Mesenchymal stem cell (in vitro differentiated cells and primary cell): ENCODE measurements at regions not wholly inside any gene's neighbourhood (a gene's known extent, or its start where the extent isn't known, plus 50 kb on each side); places are given as distances from the start of the nearest gene placed in this dataset.

Experiments used
- DNase-seq: peaks from one replicate; pipeline ENCODE4 v3.0.0-alpha.2; 2013
- H2AFZ ChIP-seq: one replicate; pipeline ENCODE4 v1.6.1; 2013; ENCODE audit warnings: low read depth, mild to moderate bottlenecking, control low read depth, inconsistent platforms, low read length, moderate library complexity
- H2AK5ac ChIP-seq: 2 replicates; pipeline ENCODE4 v1.6.1; 2013; ENCODE audit warnings: low read length, moderate library complexity, mild to moderate bottlenecking, inconsistent platforms; ENCODE audit not compliant: severe bottlenecking
- H2BK120ac ChIP-seq: one replicate; pipeline ENCODE4 v1.6.1; 2013; ENCODE audit warnings: low read depth, mild to moderate bottlenecking, inconsistent platforms, low read length, moderate library complexity
- H2BK12ac ChIP-seq, 2 experiments: one replicate each; pipeline ENCODE4 v1.6.1; 2013; ENCODE audit warnings: inconsistent platforms in 2 of 2, low read length in 2 of 2, mild to moderate bottlenecking in 2 of 2, moderate library complexity in 2 of 2, control low read depth in 1 of 2
- H2BK15ac ChIP-seq: one replicate; pipeline ENCODE4 v1.6.1; 2013; ENCODE audit warnings: mild to moderate bottlenecking, low read depth, inconsistent platforms; ENCODE audit not compliant: poor library complexity, severe bottlenecking
- H2BK5ac ChIP-seq: 2 replicates; pipeline ENCODE4 v1.6.1; 2013; ENCODE audit warnings: low read depth, mild to moderate bottlenecking, low read length, control low read depth, inconsistent platforms; ENCODE audit not compliant: poor library complexity, severe bottlenecking
- H3K14ac ChIP-seq, 2 experiments: one replicate each; pipeline ENCODE4 v1.6.1; 2013; ENCODE audit warnings: inconsistent platforms in 2 of 2, low read length in 2 of 2, control low read depth in 1 of 2, mild to moderate bottlenecking in 1 of 2, moderate library complexity in 1 of 2
- H3K18ac ChIP-seq, 2 experiments: one replicate each; pipeline ENCODE4 v1.6.1; 2013; ENCODE audit warnings: inconsistent platforms in 2 of 2, low read length in 2 of 2, control low read depth in 1 of 2, low read depth in 1 of 2, mild to moderate bottlenecking in 1 of 2
- H3K23ac ChIP-seq, 2 experiments: one replicate each; pipeline ENCODE4 v1.6.1; 2013; ENCODE audit warnings: inconsistent platforms in 2 of 2, low read length in 2 of 2, mild to moderate bottlenecking in 2 of 2, moderate library complexity in 2 of 2, control low read depth in 1 of 2
- H3K27ac ChIP-seq: 2 replicates; pipeline ENCODE4 v1.5.1; 2013; ENCODE audit warnings: mild to moderate bottlenecking, moderate library complexity, low read length, control low read depth, inconsistent platforms; ENCODE audit not compliant: poor library complexity, severe bottlenecking
- H3K27me3 ChIP-seq, 2 experiments: 2 replicates each; pipeline versions ENCODE4 v1.6.1 to v1.7.0; 2013; ENCODE audit warnings: low read length in 2 of 2, mild to moderate bottlenecking in 2 of 2, moderate library complexity in 2 of 2, control low read depth in 1 of 2, inconsistent platforms in 1 of 2; ENCODE audit not compliant: control insufficient read depth in 1 of 2, insufficient read depth in 1 of 2
- H3K36me3 ChIP-seq, 2 experiments: 2 replicates each; pipeline versions ENCODE4 v1.6.1 to v1.7.0; 2013; ENCODE audit warnings: low read length in 2 of 2, control low read depth in 1 of 2, inconsistent platforms in 1 of 2, low read depth in 1 of 2, mild to moderate bottlenecking in 1 of 2; ENCODE audit not compliant: insufficient read depth in 2 of 2, control insufficient read depth in 1 of 2
- H3K4ac ChIP-seq, 2 experiments: one replicate each; pipeline ENCODE4 v1.6.1; 2013; ENCODE audit warnings: inconsistent platforms in 2 of 2, low read length in 2 of 2, mild to moderate bottlenecking in 2 of 2, moderate library complexity in 2 of 2, control low read depth in 1 of 2, low read depth in 1 of 2
- H3K4me1 ChIP-seq: 2 replicates; pipeline ENCODE4 v1.6.1; 2013; ENCODE audit warnings: low read depth, low read length, control low read depth; ENCODE audit not compliant: control insufficient read depth, insufficient read depth
- H3K4me2 ChIP-seq: 2 replicates; pipeline ENCODE4 v1.6.1; 2013; ENCODE audit warnings: low read length, mild to moderate bottlenecking, inconsistent platforms; ENCODE audit not compliant: poor library complexity, severe bottlenecking
- H3K4me3 ChIP-seq, 2 experiments: 2 replicates each; pipeline versions ENCODE4 v1.5.1 to v1.7.0; 2013; ENCODE audit warnings: low read length in 2 of 2, mild to moderate bottlenecking in 2 of 2, control low read depth in 1 of 2, low read depth in 1 of 2; ENCODE audit not compliant: insufficient read depth in 1 of 2
- H3K79me1 ChIP-seq: replicated peaks from 2 replicates; pipeline ENCODE4 v1.6.1; 2013; ENCODE audit warnings: mild to moderate bottlenecking, control low read depth, low read length, inconsistent platforms; ENCODE audit not compliant: poor library complexity, severe bottlenecking
- H3K9ac ChIP-seq: 2 replicates; pipeline ENCODE4 v1.7.0; 2013; ENCODE audit warnings: mild to moderate bottlenecking, low read length, moderate library complexity
- H3K9me3 ChIP-seq: 2 replicates; pipeline ENCODE4 v1.7.0; 2013; ENCODE audit warnings: mild to moderate bottlenecking, low read length; ENCODE audit not compliant: control insufficient read depth
- H4K8ac ChIP-seq: one replicate; pipeline ENCODE4 v1.6.1; 2013; ENCODE audit warnings: inconsistent platforms, mild to moderate bottlenecking, low read length, moderate library complexity
- H4K91ac ChIP-seq: one replicate; pipeline ENCODE4 v1.6.1; 2013; ENCODE audit warnings: mild to moderate bottlenecking, low read length, inconsistent platforms
- WGBS: methylation state at CpG from one replicate; pipeline ENCODE4 v1.1.7; 2013; ENCODE audit warnings: mixed read lengths; 5-methylcytosine and 5-hydroxymethylcytosine counted together

- Histone ChIP-seq H3K23ac (no peak overlapping the region), H3K18ac (no peak overlapping the region), H2AFZ (no peak overlapping the region), H3K27ac (no peak overlapping the region), H3K9ac (no peak overlapping the region), H3K14ac (no peak overlapping the region), H3K79me1 (no peaks in the 10 kb centered on the region), H4K91ac (no peak overlapping the region), H2BK15ac (no peak overlapping the region), H2BK12ac (no peak overlapping the region), H2BK120ac (no peak overlapping the region), H3K27me3 (no peaks in the 10 kb centered on the region), H3K4me3 (no peak overlapping the region), H2AK5ac (no peak overlapping the region), H4K8ac (no peak overlapping the region), H3K36me3 (no peaks in the 10 kb centered on the region), H2BK5ac (no peak overlapping the region), H3K4me1 (peaks cover 6% of the 10 kb centered on the region), H3K4ac (no peak overlapping the region), H3K9me3 (no peaks in the 10 kb centered on the region), H3K4me2 (no peak overlapping the region)
- 72% methylated on average over 4 of the region's 4 CpGs for WGBS
- DNase-seq = no peak
Measured at GRCh38 chr2:19070886-19071285, 287.5 kb downstream of the OSR1 start.

GRCh38 chr2:19068206-19068605, 290.2 kb downstream of the OSR1 start:
- Histone ChIP-seq H2BK120ac (no peak overlapping the region), H2AK5ac (no peak overlapping the region), H4K91ac (no peak overlapping the region), H3K4me3 (no peak overlapping the region), H4K8ac (no peak overlapping the region), H3K79me1 (no peaks in the 10 kb centered on the region), H3K4me1 (no peaks in the 10 kb centered on the region), H3K9ac (no peak overlapping the region), H2BK15ac (no peak overlapping the region), H3K14ac (no peak overlapping the region), H2BK12ac (no peak overlapping the region), H3K27ac (no peak overlapping the region), H2BK5ac (no peak overlapping the region), H2AFZ (no peak overlapping the region), H3K4ac (no peak overlapping the region), H3K4me2 (no peak overlapping the region), H3K23ac (no peak overlapping the region), H3K9me3 (no peaks in the 10 kb centered on the region), H3K27me3 (no peaks in the 10 kb centered on the region), H3K36me3 (no peaks in the 10 kb centered on the region), H3K18ac (no peak overlapping the region)
- no peak for DNase-seq
- WGBS = 96% methylated on average over 2 of the region's 2 CpGs

- Histone ChIP-seq H2BK5ac (no peak overlapping the region), H4K8ac (no peak overlapping the region), H3K4me3 (no peak overlapping the region), H3K4me2 (no peak overlapping the region), H2BK15ac (no peak overlapping the region), H3K23ac (no peak overlapping the region), H2AFZ (no peak overlapping the region), H3K4ac (no peak overlapping the region), H4K91ac (no peak overlapping the region), H2BK120ac (no peak overlapping the region), H3K27ac (no peak overlapping the region), H3K9me3 (no peaks in the 10 kb centered on the region), H3K27me3 (no peaks in the 10 kb centered on the region), H3K14ac (no peak overlapping the region), H2BK12ac (no peak overlapping the region), H3K18ac (no peak overlapping the region), H3K79me1 (no peaks in the 10 kb centered on the region), H3K9ac (no peak overlapping the region), H3K4me1 (peaks cover 3% of the 10 kb centered on the region), H2AK5ac (no peak overlapping the region), H3K36me3 (no peaks in the 10 kb centered on the region)
- DNase-seq = no peak
- WGBS = no CpG with 5 or more reads among the region's 1 CpG
Measured at GRCh38 chr2:19062370-19062769, 296.1 kb downstream of the OSR1 start.

- Histone ChIP-seq H2BK15ac (no peak overlapping the region), H3K4me1 (peaks cover 3% of the 10 kb centered on the region), H3K79me1 (no peaks in the 10 kb centered on the region), H3K23ac (no peak overlapping the region), H3K4me3 (no peak overlapping the region), H4K91ac (no peak overlapping the region), H3K9me3 (no peaks in the 10 kb centered on the region), H2BK12ac (no peak overlapping the region), H2AFZ (no peak overlapping the region), H3K9ac (no peak overlapping the region), H3K18ac (no peak overlapping the region), H2AK5ac (no peak overlapping the region), H2BK5ac (no peak overlapping the region), H3K27me3 (no peaks in the 10 kb centered on the region), H4K8ac (no peak overlapping the region), H3K27ac (no peak overlapping the region), H3K14ac (no peak overlapping the region), H2BK120ac (no peak overlapping the region), H3K36me3 (no peaks in the 10 kb centered on the region), H3K4me2 (no peak overlapping the region), H3K4ac (no peak overlapping the region)
- DNase-seq = no peak
- WGBS = 40% methylated on average over 1 of the region's 1 CpG
Measured at GRCh38 chr2:19059076-19059475, 299.3 kb downstream of the OSR1 start.
